SU-DHL-6 (cell line): ENCODE measurements at regions not wholly inside any gene's neighbourhood (a gene's known extent, or its start where the extent isn't known, plus 50 kb on each side); places are given as distances from the start of the nearest gene placed in this dataset.

Experiments used
- H2AFZ ChIP-seq: fragments of 200-600 bp; sonication (generic); 2 replicates; pipeline ENCODE4 v1.6.1; 2014; ENCODE audit warnings: low read depth, mild to moderate bottlenecking, moderate library complexity, mixed read lengths, antibody characterized with exemption, low read length; ENCODE audit not compliant: severe bottlenecking
- H3F3A ChIP-seq: fragments of 200-600 bp; shearing (Covaris generic); 2 replicates; pipeline ENCODE4 v1.6.0; 2016; ENCODE audit warnings: antibody characterized with exemption, mild to moderate bottlenecking; ENCODE audit not compliant: insufficient read depth
- H3K27ac ChIP-seq: fragments of 200-600 bp; sonication (generic); 2 replicates; pipeline ENCODE4 v1.5.1; 2016; ENCODE audit warnings: low read depth, mild to moderate bottlenecking, low read length, moderate library complexity, mixed read lengths
- H3K27me3 ChIP-seq: fragments of 200-600 bp; sonication (generic), shearing (Covaris generic); 2 replicates; pipeline ENCODE4 v1.6.0; 2014; ENCODE audit warnings: mild to moderate bottlenecking, low read length
- H3K36me3 ChIP-seq: fragments of 200-600 bp; sonication (generic); 2 replicates; pipeline ENCODE4 v1.6.1; 2014; ENCODE audit warnings: mild to moderate bottlenecking, low read length, mixed read lengths
- H3K4me2 ChIP-seq: fragments of 300-600, 200-600 bp; shearing (Covaris generic), sonication (generic); 2 replicates; pipeline ENCODE4 v1.6.0; 2014; ENCODE audit warnings: low read length, low read depth, mild to moderate bottlenecking; ENCODE audit not compliant: poor library complexity, severe bottlenecking
- H3K4me3 ChIP-seq: fragments of 200-600 bp; sonication (generic); 2 replicates; pipeline ENCODE4 v1.5.1; 2014; ENCODE audit warnings: antibody characterized with exemption, low read length, mild to moderate bottlenecking, mixed read lengths; ENCODE audit not compliant: insufficient read depth, poor library complexity, severe bottlenecking
- H3K79me2 ChIP-seq: fragments of 200-600 bp; sonication (generic); 2 replicates; pipeline ENCODE4 v1.6.1; 2014; ENCODE audit warnings: mild to moderate bottlenecking, low read length, moderate library complexity; ENCODE audit not compliant: insufficient read depth
- H3K9ac ChIP-seq: fragments of 200-600 bp; sonication (generic); 2 replicates; pipeline ENCODE4 v1.7.0; 2014; ENCODE audit warnings: mild to moderate bottlenecking, low read length
- H3K9me2 ChIP-seq: fragments of 200-600 bp; sonication (generic); replicated peaks from 2 replicates; pipeline ENCODE4 v1.6.1; 2014; ENCODE audit warnings: low read length; ENCODE audit not compliant: insufficient read depth
- H3K9me3 ChIP-seq: fragments of 200-600 bp; sonication (generic); 2 replicates; pipeline ENCODE4 v1.6.1; 2014; ENCODE audit warnings: low read length, mixed read lengths; ENCODE audit not compliant: insufficient read depth
- H4K20me1 ChIP-seq: fragments of 200-600 bp; sonication (generic); 2 replicates; pipeline ENCODE4 v1.6.1; 2014; ENCODE audit warnings: low read depth, mild to moderate bottlenecking, antibody characterized with exemption, low read length, moderate library complexity, mixed read lengths
- CTCF ChIP-seq: fragments of 200-600 bp; sonication (generic); IDR thresholded peaks from one replicate; pipeline ENCODE4 v1.5.1; 2017; ENCODE audit warnings: antibody characterized with exemption, mild to moderate bottlenecking, low read length, moderate library complexity; ENCODE audit not compliant: insufficient read depth, poor library complexity, severe bottlenecking
- EZH2phosphoT487 ChIP-seq: fragments of 200-600 bp; sonication (generic), shearing (Covaris generic); conservative IDR thresholded peaks from 2 replicates; pipeline ENCODE4 v1.6.1; 2018; ENCODE audit warnings: mild to moderate bottlenecking, antibody characterized with exemption, low read length, moderate library complexity, mixed read lengths

- Histone ChIP-seq H3K36me3 (no peaks in the 10 kb centered on the region), H2AFZ (no peak overlapping the region), H3K9me2 (0 out of 2 replicates have a peak, but pooled peaks cover 3% of the 10 kb centered on the region), H3K9me3 (no peaks in the 10 kb centered on the region), H3K27ac (no peak overlapping the region), H3K79me2 (no peaks in the 10 kb centered on the region), H3K4me3 (no peak overlapping the region), H3K9ac (no peak overlapping the region), H3K4me2 (no peak overlapping the region), H3K27me3 (no peaks in the 10 kb centered on the region), H3F3A (no peaks in the 10 kb centered on the region), H4K20me1 (no peaks in the 10 kb centered on the region)
- TF ChIP-seq CTCF (no peak), EZH2phosphoT487 (no peak)
Observed at GRCh38 chr16:51701025-51701424, 550.0 kb upstream of the SALL1 start.

- H3K4me3 ChIP-seq: no peak overlapping the region
- no peaks in the 10 kb centered on the region for H3K27me3 ChIP-seq
- no peak overlapping the region for H3K9ac ChIP-seq
- no peak overlapping the region for H3K4me2 ChIP-seq
- H3F3A ChIP-seq: no peaks in the 10 kb centered on the region
- H2AFZ ChIP-seq: no peak overlapping the region
- TF ChIP-seq EZH2phosphoT487 (no peak), CTCF (no peak)
- H3K9me2 ChIP-seq: 0 out of 2 replicates have a peak, but pooled peaks cover 3% of the 10 kb centered on the region
- no peaks in the 10 kb centered on the region for H4K20me1 ChIP-seq
- no peaks in the 10 kb centered on the region for H3K9me3 ChIP-seq
- no peaks in the 10 kb centered on the region for H3K79me2 ChIP-seq
- no peaks in the 10 kb centered on the region for H3K36me3 ChIP-seq
- H3K27ac ChIP-seq: no peak overlapping the region
Observed at GRCh38 chr16:51699686-51700396, 548.8 kb upstream of the SALL1 start.

- H3K36me3 ChIP-seq: no peaks in the 10 kb centered on the region
- no peak overlapping the region for H3K27ac ChIP-seq
- H2AFZ ChIP-seq: no peak overlapping the region
- H3K9me2 ChIP-seq: 0 out of 2 replicates have a peak, but pooled peaks cover under 1% of the 10 kb centered on the region
- no peaks in the 10 kb centered on the region for H3F3A ChIP-seq
- no peaks in the 10 kb centered on the region for H3K79me2 ChIP-seq
- H3K4me2 ChIP-seq: no peak overlapping the region
- H3K27me3 ChIP-seq: no peaks in the 10 kb centered on the region
- no peak overlapping the region for H3K4me3 ChIP-seq
- H4K20me1 ChIP-seq: no peaks in the 10 kb centered on the region
- TF ChIP-seq EZH2phosphoT487: no peak
- no peak for TF ChIP-seq CTCF
- H3K9ac ChIP-seq: no peak overlapping the region
- no peaks in the 10 kb centered on the region for H3K9me3 ChIP-seq
Observed at GRCh38 chr16:51698647-51699046, 547.6 kb upstream of the SALL1 start.
